ENCODE measurements at regions not wholly inside any gene's neighbourhood (a gene's known extent, or its start where the extent isn't known, plus 50 kb on each side); places are given as distances from the start of the nearest gene placed in this dataset.
A peak's percentile ranks its signal among the peaks of the same experiment; 100 is the strongest.
"Not testable (repeated sequence)": the region's sequence is repeated elsewhere in the genome, so short reads cannot be mapped to it uniquely, and the experiment has no call there.

DNA sequence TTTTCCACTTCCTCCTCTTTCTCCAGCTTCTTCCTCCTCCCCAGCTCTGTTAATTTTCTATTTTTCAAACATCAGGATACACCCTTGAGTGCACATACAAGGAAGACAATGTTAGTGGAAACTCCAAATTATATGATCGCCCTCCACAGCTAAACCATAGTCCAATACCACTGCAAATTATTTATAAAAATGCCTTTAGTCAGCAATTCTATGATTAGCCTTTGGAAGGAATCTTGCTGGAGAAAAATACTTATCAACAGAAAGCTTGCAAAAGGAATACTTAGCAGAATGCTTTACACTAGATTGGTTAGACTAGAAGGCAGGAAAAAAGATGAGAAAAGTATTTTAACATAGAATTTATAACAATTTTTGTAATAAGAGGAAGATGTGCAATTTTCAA, 178.9 kb downstream of the FAM124B start:
- Mint-ChIP-seq H3K9me3 (no peaks in the 10 kb centered on the region), H3K36me3 (no peaks in the 10 kb centered on the region), H3K27ac (no peak overlapping the region)
- ATAC-seq (no peak), DNase-seq (ENCODE audit: low spot score in 2 of 2) (no peak)

DNA sequence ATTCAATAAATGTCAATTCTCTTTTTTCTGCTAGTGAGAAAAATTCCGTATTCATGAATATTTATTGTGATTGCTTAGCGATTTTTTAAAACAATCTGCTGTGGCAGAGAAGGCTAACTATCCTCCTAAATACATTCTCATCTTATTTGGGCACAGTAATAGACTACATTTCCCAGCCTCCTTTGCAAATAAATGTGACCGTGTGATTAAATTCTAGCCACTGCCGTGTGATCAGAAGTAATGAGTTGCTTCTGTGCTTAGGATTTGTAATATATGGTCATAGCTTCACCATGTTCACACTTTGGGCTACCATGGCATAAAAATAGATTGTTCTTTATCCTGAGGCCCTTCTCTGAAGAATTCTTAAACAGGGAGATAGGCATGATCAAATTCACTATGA, 179.6 kb downstream of the FAM124B start:
- no peak for ATAC-seq
- no peak for DNase-seq (ENCODE audit: low spot score in 2 of 2)
- Mint-ChIP-seq H3K27ac (no peak overlapping the region), H3K9me3 (no peaks in the 10 kb centered on the region), H3K36me3 (no peaks in the 10 kb centered on the region)

DNA sequence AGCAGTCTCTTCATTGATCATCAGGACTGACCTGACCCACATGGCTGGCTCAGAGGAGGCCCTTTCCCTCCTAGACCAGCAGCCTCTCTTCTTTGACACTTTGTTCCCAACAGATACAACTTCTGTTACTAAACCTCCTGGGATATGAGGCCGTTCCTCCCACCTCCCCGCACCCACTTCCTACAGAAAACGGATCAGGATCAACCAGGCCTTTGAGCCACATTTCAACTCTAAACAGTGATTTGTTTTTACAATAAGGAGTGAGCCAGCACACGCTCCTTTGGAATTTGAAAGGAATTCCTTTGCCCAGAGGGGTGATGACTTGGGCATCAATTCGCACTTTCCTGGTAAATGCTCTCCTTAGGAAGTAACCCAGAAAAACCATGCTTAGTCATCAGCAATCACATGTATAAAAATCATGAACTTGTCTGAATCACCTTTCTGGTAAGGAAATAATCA, 180.4 kb downstream of the FAM124B start:
- no peak for DNase-seq (ENCODE audit: low spot score in 2 of 2)
- no peak for ATAC-seq
- H3K27ac Mint-ChIP-seq, result no peak overlapping the region
- H3K36me3 Mint-ChIP-seq, result no peaks in the 10 kb centered on the region
- no peaks in the 10 kb centered on the region for H3K9me3 Mint-ChIP-seq

DNA sequence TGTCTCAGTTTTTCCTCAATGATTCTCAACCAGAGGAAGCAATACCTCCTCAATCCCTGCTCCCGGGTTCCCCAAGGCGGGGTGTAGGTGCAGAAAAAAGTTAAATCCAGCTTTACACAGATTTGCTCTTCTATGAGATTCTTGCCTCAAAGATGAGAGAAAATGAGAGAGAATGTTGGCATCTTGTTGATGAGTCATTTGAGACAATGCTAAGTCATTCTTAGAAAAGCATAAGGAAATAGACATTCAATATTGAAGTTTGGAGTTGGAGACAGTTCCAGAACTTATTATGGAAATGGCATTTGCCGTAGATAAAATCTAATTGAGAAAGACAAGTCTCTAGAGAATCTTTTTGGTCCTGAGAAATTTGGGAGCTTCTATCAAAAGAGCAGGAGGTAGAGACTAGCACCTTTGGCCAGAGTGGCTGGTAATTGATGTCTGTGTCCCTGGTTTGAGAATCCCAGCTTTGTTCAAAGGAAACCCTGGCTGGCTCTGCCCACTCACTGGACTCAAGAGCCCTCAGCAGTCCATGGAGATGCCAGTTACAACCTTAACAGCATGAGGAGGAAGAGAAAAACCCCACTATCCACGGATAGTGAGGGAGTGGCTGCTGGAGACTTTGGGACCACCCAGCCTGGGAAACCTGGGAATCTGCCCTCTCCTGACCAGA, 181.2 kb downstream of the FAM124B start:
- no peak overlapping the region for H3K27ac Mint-ChIP-seq
- ATAC-seq, result peak in 1 of 2 donors; percentile 60
- H3K9me3 Mint-ChIP-seq, result no peaks in the 10 kb centered on the region
- H3K36me3 Mint-ChIP-seq, result no peaks in the 10 kb centered on the region
- DNase-seq (ENCODE audit: low spot score in 2 of 2), result no peak

DNA sequence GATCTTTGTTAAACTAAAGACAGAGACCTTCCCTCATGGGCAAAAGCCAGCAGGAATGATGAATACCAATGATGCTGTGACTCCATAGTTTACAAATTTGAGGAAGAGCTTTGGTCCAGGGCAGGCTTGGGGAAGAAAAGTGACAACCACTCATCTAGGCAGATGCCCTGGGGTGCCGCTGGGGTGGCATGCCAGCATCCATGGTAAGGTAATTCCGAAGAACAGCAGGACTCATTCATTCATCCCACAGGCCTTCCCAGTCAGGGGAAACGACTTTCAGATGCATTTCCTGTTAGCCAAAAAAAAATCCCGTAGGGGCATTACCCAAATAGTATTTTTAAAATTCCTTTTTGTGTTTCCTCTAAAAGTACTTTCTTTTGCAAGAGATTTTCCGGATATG, 180.7 kb upstream of the SERPINE2 start:
- no peak overlapping the region for H3K27ac Mint-ChIP-seq
- ATAC-seq (no peak), DNase-seq (ENCODE audit: low spot score in 2 of 2) (no peak)
- no peaks in the 10 kb centered on the region for H3K9me3 Mint-ChIP-seq
- no peaks in the 10 kb centered on the region for H3K36me3 Mint-ChIP-seq

DNA sequence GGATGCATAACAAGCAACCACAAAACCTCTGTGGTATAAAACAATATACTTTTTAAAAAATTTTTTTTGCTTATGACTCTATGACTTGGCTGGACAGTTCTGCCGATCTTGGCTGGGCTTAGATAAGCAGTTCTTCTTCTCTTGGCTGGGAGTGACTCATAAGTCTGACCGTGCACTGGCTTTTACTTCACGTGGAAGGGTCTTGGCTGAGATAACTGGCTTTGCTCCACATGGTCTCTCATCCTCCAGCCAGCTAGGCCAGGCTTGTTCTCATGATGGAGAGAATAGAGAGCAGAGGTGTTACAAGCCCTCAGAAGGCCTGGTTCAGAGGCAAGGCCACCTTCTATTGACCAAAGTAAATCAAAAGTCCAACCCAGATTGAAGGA, 178.9 kb upstream of the SERPINE2 start:
- DNase-seq (ENCODE audit: low spot score in 2 of 2), result no peak
- Mint-ChIP-seq H3K9me3 (no peaks in the 10 kb centered on the region), H3K27ac (no peak overlapping the region), H3K36me3 (no peaks in the 10 kb centered on the region)
- ATAC-seq, result no peak

DNA sequence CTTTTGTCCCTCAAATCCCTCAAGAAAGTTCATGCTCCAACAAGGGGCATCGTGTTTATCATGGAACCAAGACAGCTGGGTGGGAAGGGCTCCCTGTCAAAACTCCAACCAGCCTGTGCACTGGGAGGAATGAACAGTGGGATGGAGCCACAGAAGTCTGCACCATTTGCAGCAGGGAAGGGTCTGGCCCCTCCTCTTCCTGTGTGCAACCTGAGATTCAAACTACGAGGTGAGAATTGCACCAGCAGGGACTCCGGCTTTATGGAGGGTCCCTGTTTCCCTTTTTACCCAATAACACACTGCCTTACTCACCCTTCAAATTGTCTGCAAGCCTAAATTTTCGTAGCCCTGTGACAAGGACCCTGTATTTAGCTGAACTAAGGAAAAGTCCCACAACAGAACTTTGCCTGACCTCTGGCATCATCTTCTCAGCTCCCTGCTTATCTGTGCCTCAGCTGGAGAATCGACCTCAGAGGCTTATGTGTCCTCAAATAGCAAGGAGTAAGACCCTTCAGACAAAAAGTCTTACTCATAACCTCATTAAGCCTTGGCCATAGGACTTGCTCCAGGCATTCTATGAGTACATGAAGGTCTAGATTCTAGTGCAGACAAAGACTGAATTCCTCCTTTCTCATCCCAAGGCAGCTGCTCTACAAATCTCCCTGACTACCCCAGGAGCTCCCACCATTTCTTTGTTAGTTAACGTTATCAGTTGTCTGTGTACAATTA, 178.3 kb upstream of the SERPINE2 start:
- DNase-seq (ENCODE audit: low spot score in 2 of 2) (no peak), ATAC-seq (no peak)
- H3K9me3 Mint-ChIP-seq, result no peaks in the 10 kb centered on the region
- H3K27ac Mint-ChIP-seq, result no peak overlapping the region
- H3K36me3 Mint-ChIP-seq, result no peaks in the 10 kb centered on the region

DNA sequence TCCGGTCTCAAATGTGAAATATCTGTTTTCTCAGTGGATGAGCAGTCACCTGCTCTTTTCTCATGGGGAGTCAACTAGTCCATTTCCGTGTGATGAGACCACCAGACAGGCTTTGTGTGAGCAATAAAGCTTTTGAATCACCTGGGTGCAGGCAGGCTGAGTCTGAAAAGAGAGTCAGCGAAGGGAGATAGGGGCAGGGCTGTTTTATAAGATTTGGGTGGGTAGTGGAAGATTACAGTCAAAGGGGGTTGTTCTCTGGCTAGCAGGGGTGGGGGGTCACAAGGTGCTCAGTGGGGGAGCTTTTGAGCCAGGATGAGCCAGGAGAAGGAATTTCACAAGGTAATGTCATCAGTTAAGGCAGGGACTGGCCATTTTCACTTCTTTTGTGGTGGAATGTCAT, 176.5 kb upstream of the SERPINE2 start:
- H3K27ac Mint-ChIP-seq; ATAC-seq; H3K36me3 Mint-ChIP-seq; DNase-seq (ENCODE audit: low spot score in 2 of 2); H3K9me3 Mint-ChIP-seq: not testable (repeated sequence)

DNA sequence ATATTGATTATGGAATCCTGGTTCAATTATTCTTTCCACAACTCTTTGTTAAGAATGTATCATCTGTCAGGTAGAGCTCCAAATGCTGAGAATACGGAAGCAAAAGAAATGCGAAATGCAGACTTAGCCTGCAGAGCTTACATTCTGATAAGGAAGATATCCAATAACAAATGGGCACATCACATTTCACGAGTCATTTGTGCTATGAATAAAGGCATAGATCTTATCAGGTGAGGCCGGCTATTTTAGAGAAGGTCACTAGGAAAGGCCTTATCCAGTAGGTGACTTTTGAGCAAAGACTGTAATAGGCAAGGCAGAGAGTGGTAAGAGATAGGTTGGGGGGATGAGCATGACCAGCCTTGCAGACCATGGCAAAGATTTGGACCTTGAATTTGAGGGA, 174.3 kb upstream of the SERPINE2 start:
- no peak overlapping the region for H3K27ac Mint-ChIP-seq
- ATAC-seq (no peak), DNase-seq (ENCODE audit: low spot score in 2 of 2) (no peak)
- no peaks in the 10 kb centered on the region for H3K9me3 Mint-ChIP-seq
- H3K36me3 Mint-ChIP-seq, result no peaks in the 10 kb centered on the region

DNA sequence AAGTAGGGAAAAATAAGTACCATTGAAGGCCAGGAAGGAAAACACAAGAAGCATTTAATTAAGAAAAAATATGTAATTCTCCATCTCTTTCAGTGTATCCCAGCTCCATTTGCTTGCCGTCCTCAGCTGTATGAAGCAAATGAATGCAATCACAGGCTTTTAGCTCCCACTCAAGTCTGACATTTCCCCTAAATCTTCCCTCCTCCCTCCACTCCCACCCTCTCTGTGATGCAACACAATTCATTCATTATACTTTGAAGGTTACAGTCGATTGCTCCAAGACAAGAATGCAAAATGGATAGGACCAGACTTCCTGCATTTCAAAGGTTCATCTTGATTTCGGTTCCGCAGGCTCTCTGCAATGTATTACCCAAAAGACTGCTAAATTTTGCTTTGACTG, 172.7 kb upstream of the SERPINE2 start:
- ATAC-seq, result no peak
- no peak for DNase-seq (ENCODE audit: low spot score in 2 of 2)
- H3K27ac Mint-ChIP-seq, result no peak overlapping the region
- H3K9me3 Mint-ChIP-seq, result no peaks in the 10 kb centered on the region
- no peaks in the 10 kb centered on the region for H3K36me3 Mint-ChIP-seq

DNA sequence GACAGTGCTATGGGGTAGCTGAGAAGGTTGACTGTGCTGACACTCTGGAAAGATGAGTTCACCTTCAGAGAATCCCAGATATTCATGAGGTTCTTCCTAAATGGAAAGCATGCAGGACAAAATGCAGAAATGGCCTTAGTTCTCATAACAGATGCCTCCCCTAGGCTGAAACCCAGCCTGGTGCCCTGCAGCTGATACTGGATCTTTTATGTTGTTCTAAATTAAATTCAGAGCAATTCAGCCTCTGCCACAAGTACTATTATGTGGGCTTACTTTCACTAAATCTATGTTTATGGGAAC, 172.0 kb upstream of the SERPINE2 start:
- no peak overlapping the region for H3K27ac Mint-ChIP-seq
- ATAC-seq, result no peak
- no peaks in the 10 kb centered on the region for H3K9me3 Mint-ChIP-seq
- no peak for DNase-seq (ENCODE audit: low spot score in 2 of 2)
- no peaks in the 10 kb centered on the region for H3K36me3 Mint-ChIP-seq

DNA sequence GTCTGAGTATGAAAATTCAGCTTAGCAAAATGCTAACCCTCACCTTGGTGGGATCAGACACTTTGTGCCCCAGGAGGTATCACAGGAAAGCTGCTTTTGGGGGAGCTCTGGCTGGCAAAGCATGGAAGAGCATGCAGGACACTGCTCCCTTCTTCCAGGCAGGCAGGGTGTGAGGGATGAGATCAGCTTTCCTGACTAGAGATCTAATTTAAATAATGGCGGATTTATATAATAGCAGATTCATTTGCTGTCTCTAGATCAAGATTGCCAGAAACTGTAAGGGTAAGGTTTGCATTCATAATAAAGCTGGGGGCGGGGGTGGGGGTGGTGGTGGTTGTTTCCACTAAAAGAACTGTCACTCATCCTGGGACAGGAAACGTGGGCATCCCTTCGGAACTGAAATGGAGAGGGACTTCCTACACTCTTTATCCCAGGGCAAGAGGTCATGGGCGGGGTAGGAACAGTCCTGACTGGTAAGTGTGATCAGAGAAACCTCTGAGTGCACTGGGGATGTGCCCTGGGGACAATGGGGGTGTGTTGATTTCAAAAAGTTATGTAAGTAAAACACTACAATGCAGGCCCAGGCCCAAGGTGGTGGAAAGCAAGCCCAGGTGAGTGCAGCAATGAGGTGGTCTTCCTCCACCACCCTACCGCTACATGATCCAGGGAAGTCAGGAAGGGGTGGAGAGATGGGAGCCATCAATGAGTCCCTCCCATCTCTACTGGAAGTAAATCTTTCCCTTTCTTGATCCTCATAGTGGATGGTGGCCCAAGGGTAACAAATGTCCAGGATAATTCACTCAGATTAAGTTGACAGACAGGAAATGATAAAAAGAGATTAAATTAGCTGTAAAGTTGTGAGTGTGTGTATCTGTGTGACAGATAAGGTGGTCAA, 171.4 kb upstream of the SERPINE2 start:
- DNase-seq (ENCODE audit: low spot score in 2 of 2) (no peak), ATAC-seq (no peak)
- H3K36me3 Mint-ChIP-seq, result no peaks in the 10 kb centered on the region
- H3K27ac Mint-ChIP-seq, result no peak overlapping the region
- no peaks in the 10 kb centered on the region for H3K9me3 Mint-ChIP-seq

DNA sequence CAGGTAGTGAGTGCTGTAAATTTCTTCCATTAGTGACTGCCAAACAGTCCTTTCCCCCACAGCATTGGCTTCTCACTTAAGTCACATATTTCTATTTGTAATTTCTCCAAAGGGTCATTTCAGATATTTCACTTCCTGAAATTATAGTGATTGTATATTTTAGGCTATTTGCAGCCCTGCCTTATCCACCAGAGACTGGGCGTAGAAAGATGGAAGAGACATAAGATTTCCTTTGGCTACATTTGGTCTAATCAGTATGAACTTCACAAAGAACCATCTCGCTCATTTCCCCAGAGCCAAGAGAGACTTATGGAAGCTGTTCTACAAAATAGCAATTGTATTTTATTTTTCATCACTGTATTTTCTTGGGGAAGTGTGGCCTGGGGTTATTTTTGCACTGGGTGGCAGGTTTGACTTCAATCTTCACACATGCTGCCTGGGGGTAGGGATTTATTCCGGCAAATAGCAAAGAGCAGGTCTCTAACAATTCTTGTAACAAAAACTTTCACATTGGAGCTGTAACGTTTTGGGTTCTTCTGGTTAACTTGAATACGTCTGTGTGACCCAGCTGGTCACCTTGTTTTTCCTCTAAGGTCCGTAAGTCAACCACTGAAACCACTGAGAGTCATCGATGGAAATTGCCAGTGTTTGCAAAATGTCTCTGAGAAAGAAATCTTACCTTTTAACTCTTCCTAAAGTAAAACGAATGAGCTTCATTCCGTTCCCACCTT, 170.6 kb upstream of the SERPINE2 start:
- Mint-ChIP-seq H3K36me3 (no peaks in the 10 kb centered on the region), H3K27ac (no peak overlapping the region), H3K9me3 (no peaks in the 10 kb centered on the region)
- ATAC-seq, result no peak
- no peak for DNase-seq (ENCODE audit: low spot score in 2 of 2)

DNA sequence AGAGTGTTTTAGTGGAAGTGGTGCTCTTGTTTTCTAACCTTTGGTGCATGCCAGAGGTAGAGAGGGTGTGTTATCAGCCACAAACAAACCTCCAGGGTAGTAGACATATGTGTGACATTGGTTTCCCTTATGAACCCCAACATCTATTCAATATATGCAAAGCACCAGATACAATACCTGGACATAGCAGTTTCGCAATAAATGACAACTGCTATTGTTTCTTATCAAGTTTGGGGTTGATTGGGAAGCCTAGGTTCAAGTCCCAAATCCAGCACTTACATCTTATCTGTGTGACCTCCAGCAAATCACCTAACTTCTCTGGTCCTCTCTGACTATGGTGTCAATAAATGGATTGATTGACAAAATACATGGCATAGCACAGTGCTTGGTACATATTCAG, 169.4 kb upstream of the SERPINE2 start:
- Mint-ChIP-seq H3K9me3 (no peaks in the 10 kb centered on the region), H3K36me3 (no peaks in the 10 kb centered on the region), H3K27ac (no peak overlapping the region)
- ATAC-seq (no peak), DNase-seq (ENCODE audit: low spot score in 2 of 2) (no peak)

DNA sequence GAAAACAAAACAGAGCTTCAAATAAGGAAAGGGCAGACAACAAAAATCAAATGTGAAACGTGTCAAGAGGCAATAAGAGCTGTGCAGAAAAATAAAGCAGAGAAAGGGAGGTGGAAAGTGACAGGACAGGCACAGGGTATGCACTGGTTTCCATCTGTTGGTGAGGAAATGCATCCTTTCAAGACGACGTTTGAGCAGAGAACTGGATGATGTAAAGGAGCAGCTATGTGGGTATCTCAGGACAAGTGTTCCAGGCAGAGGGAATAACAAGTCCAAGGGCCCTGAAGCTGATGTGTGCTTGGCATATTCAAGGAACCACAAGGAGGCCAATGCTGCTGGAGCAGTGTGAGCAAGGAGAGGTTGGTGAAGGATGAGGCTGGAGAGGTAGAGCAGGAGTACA, 168.9 kb upstream of the SERPINE2 start:
- ATAC-seq (no peak), DNase-seq (ENCODE audit: low spot score in 2 of 2) (no peak)
- Mint-ChIP-seq H3K9me3 (no peaks in the 10 kb centered on the region), H3K27ac (peak overlapping the region in 1 of 2 donors; percentile 53), H3K36me3 (no peaks in the 10 kb centered on the region)

DNA sequence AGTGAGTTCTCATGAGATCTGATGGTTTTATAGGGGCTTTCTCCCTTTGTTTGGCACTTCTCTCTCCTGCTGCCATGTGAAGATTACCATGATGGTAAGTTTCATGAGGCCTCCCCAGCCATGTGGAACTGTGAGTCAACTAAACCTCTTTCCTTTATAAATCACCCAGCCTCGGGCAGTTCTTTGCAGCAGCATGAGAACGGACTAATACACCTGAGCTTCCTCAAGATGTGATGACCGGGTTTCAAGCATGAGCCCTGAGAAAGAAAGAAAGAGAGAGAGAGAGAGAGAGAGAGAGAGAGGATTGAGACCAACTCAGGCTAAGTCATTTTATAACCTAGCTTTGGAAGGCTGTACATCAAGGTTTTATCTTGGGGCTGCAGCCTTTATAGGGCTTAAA, 167.7 kb upstream of the SERPINE2 start:
- H3K9me3 Mint-ChIP-seq, result no peaks in the 10 kb centered on the region
- DNase-seq (ENCODE audit: low spot score in 2 of 2), result no peak
- no peak overlapping the region for H3K27ac Mint-ChIP-seq
- H3K36me3 Mint-ChIP-seq, result no peaks in the 10 kb centered on the region
- no peak for ATAC-seq

DNA sequence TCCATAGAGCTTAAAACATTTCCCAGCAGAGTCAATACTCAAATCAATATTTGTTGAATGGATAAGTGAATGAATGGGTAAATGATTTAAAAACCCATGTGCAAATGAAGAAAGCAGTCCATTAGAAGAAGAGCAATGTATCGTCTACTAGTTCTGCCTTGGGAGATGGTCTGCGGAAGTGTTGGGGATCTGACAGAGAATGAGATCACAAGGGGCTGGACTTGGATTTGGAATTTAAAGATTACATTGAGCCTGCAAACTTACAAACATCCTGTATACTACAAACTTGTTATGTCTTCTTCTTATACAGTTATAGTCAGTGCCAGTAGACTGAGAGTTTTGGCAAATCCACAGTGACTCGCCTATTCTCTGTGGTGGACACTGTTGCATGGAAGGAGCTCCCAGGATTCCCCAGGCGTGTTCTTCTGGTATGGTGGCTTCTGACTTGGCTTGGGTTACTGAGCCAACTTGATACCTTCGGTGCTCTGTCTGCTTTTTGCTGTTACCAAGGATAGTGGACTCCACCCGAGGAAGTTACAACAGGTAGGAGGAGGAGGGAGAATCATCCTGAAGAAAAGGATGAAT, 163.3 kb upstream of the SERPINE2 start:
- ATAC-seq, result no peak
- H3K27ac Mint-ChIP-seq, result no peak overlapping the region
- no peaks in the 10 kb centered on the region for H3K9me3 Mint-ChIP-seq
- no peak for DNase-seq (ENCODE audit: low spot score in 2 of 2)
- no peaks in the 10 kb centered on the region for H3K36me3 Mint-ChIP-seq

All from activated naive CD4-positive, alpha-beta T cell treated with anti-CD3 and anti-CD28 coated beads, Interleukin-2, amount 50 U/mL, for 72 hours (primary cell).